HCT116 (cell line): ENCODE measurements at regions not wholly inside any gene's neighbourhood (a gene's known extent, or its start where the extent isn't known, plus 50 kb on each side); places are given as distances from the start of the nearest gene placed in this dataset.

Source experiments
- ATAC-seq: fragments of 200-7000 bp; cut with Tn5 transposase; 2 replicates; pipeline ENCODE4 v1.9.1; 2020; ENCODE audit warnings: mild to moderate bottlenecking, moderate library complexity
- BruUV-seq: library from RNA; stranded (reverse); fragments of 400-500 nt; replicated peaks from 2 replicates; lab custom pipeline; 2021; lab: Mats Ljungman, UMichigan
- CTCF ChIA-PET: fragments of 300-600 bp; sonication (Branson Sonifier 250); formaldehyde crosslinking; loops from one replicate; lab custom pipeline; 2021; ENCODE audit warnings: antibody characterized with exemption; lab: Charles Lee
- POLR2A ChIA-PET: fragments of 300-600, 350-600 bp; sonication (Branson Sonifier 250); formaldehyde crosslinking; loops from one replicate; lab custom pipeline; 2021; ENCODE audit warnings: antibody characterized with exemption; lab: Charles Lee
- RAD21 ChIA-PET, 2 experiments: fragments of 300-600 bp; sonication (Branson Sonifier 250); formaldehyde crosslinking; loops; one replicate each; lab custom pipeline; 2023; ENCODE audit warnings: low total read pairs in 2 of 2; ENCODE audit not compliant: uncharacterized antibody in 2 of 2, unreplicated experiment in 2 of 2, low non-redundant PET in 1 of 2; lab: Charles Lee
- DNase-seq: peaks from one replicate; pipeline ENCODE4 v3.0.0-alpha.2; 2010; ENCODE audit warnings: low read depth, low spot score
- H2AFZ ChIP-seq: fragments of 200-600 bp; shearing (Covaris generic), sonication (generic); 2 replicates; pipeline ENCODE4 v1.6.1; 2017; ENCODE audit warnings: low read depth, mixed run types, mixed read lengths, antibody characterized with exemption, low read length; ENCODE audit not compliant: poor library complexity, severe bottlenecking
- H3K27ac ChIP-seq: 2 replicates; pipeline ENCODE4 v1.5.1; 2012; ENCODE audit warnings: low read depth, low read length
- H3K27me3 ChIP-seq: fragments of 200-600 bp; sonication (generic); 2 replicates; pipeline ENCODE4 v1.6.1; 2016; ENCODE audit warnings: mixed run types, low read length, mixed read lengths; ENCODE audit not compliant: insufficient read depth
- H3K36me3 ChIP-seq, 2 experiments: fragments of 200-500 bp in 1 of 2; fragments of 200-600 bp in 1 of 2; sonication (Bioruptor generic) in 1 of 2; sonication (generic) in 1 of 2; 2 replicates each; pipeline versions ENCODE4 v1.5.1 to v1.6.1; 2014 to 2016; ENCODE audit warnings: low read length in 2 of 2, inconsistent platforms in 1 of 2, mixed read lengths in 1 of 2, mixed run types in 1 of 2; ENCODE audit not compliant: insufficient read depth in 2 of 2, control insufficient read depth in 1 of 2
- H3K4me1 ChIP-seq, 2 experiments: fragments of 200-600 bp in 1 of 2; sonication (generic) in 1 of 2; 2 replicates each; pipeline versions ENCODE4 v1.5.1 to v1.6.1; 2012 to 2017; ENCODE audit warnings: low read length in 2 of 2, inconsistent platforms in 1 of 2, mild to moderate bottlenecking in 1 of 2, mixed read lengths in 1 of 2, mixed run types in 1 of 2, moderate library complexity in 1 of 2; ENCODE audit not compliant: insufficient read depth in 2 of 2, control insufficient read depth in 1 of 2
- H3K4me2 ChIP-seq: fragments of 200-600 bp; sonication (generic); 2 replicates; pipeline ENCODE4 v1.6.1; 2017; ENCODE audit warnings: mixed run types, low read length, mixed read lengths
- H3K4me3 ChIP-seq, 2 experiments: fragments of 200-600 bp in 1 of 2; sonication (generic) in 1 of 2; replicated peaks in 1 of 2; 2 replicates each; pipeline ENCODE4 v1.5.1; 2011 to 2016; ENCODE audit warnings: low read length in 2 of 2, control low read depth in 1 of 2, low read depth in 1 of 2, mild to moderate bottlenecking in 1 of 2, mixed read lengths in 1 of 2, mixed run types in 1 of 2
- H3K79me2 ChIP-seq: fragments of 200-600 bp; sonication (generic); 2 replicates; pipeline ENCODE4 v1.6.1; 2017; ENCODE audit warnings: mild to moderate bottlenecking, mixed run types, low read length, moderate library complexity, mixed read lengths; ENCODE audit not compliant: insufficient read depth
- H3K9ac ChIP-seq: fragments of 200-600 bp; sonication (generic); 2 replicates; pipeline ENCODE4 v1.6.1; 2016; ENCODE audit warnings: low read length, mixed read lengths
- H3K9me2 ChIP-seq: fragments of 200-600 bp; sonication (generic), shearing (Covaris generic); 2 replicates; pipeline ENCODE4 v1.6.1; 2017; ENCODE audit warnings: mixed run types, mild to moderate bottlenecking, moderate library complexity; ENCODE audit not compliant: insufficient read depth
- H3K9me3 ChIP-seq, 2 experiments: fragments of 200-500 bp in 1 of 2; fragments of 200-600 bp in 1 of 2; sonication (Bioruptor generic) in 1 of 2; sonication (generic) in 1 of 2; 2 replicates each; pipeline ENCODE4 v1.6.1; 2014 to 2017; ENCODE audit warnings: low read length in 2 of 2, mixed read lengths in 2 of 2, inconsistent platforms in 1 of 2, low read depth in 1 of 2, mild to moderate bottlenecking in 1 of 2, mixed run types in 1 of 2, moderate library complexity in 1 of 2; ENCODE audit not compliant: control insufficient read depth in 1 of 2, insufficient read depth in 1 of 2
- H4K20me1 ChIP-seq: fragments of 200-600 bp; sonication (generic), shearing (Covaris generic); 2 replicates; pipeline ENCODE4 v1.6.1; 2017; ENCODE audit warnings: mixed run types, mild to moderate bottlenecking, moderate library complexity; ENCODE audit not compliant: insufficient read depth
- ATF3 ChIP-seq: IDR thresholded peaks from 2 replicates; pipeline ENCODE4 v1.6.1; 2012
- CBX3 ChIP-seq: IDR thresholded peaks from 2 replicates; pipeline ENCODE4 v1.6.1; 2012; ENCODE audit warnings: low read depth
- EGR1 ChIP-seq: IDR thresholded peaks from 2 replicates; pipeline ENCODE4 v1.6.1; 2012; ENCODE audit warnings: low read depth
- FOSL1 ChIP-seq: IDR thresholded peaks from 2 replicates; pipeline ENCODE4 v1.6.1; 2012; ENCODE audit warnings: low read depth
- JUND ChIP-seq: IDR thresholded peaks from 2 replicates; pipeline ENCODE4 v1.6.1; 2012
- POLR2A ChIP-seq: IDR thresholded peaks from 2 replicates; pipeline ENCODE4 v1.7.0; 2011; ENCODE audit warnings: borderline replicate concordance; ENCODE audit not compliant: insufficient read depth, insufficient read length; ENCODE audit errors: extremely low read depth
- POLR2AphosphoS5 ChIP-seq: IDR thresholded peaks from 2 replicates; pipeline ENCODE4 v1.6.1; 2011; ENCODE audit warnings: mild to moderate bottlenecking, low read depth, low read length, moderate library complexity
- SIN3A ChIP-seq: IDR thresholded peaks from 2 replicates; pipeline ENCODE4 v1.6.1; 2012; ENCODE audit warnings: low read depth
- SRF ChIP-seq: IDR thresholded peaks from 2 replicates; pipeline ENCODE4 v1.6.1; 2012; ENCODE audit warnings: low read depth
- YY1 ChIP-seq: IDR thresholded peaks from 2 replicates; pipeline ENCODE4 v1.6.1; 2011; ENCODE audit warnings: low read length, low read depth, moderate library complexity, mild to moderate bottlenecking; ENCODE audit not compliant: insufficient replicate concordance; ENCODE audit errors: extremely low read depth
- ZBTB33 ChIP-seq: IDR thresholded peaks from 2 replicates; pipeline ENCODE4 v1.6.1; 2011; ENCODE audit warnings: mild to moderate bottlenecking, low read length, moderate library complexity; ENCODE audit not compliant: insufficient replicate concordance; ENCODE audit errors: extremely low read depth
- intact Hi-C: fragments of 100-400 bp; cut with micrococcal nuclease; formaldehyde crosslinking; loops from 2 replicates; pipeline ENCODE4 v1.10.0; 2022

GRCh38 chr1:199751506-199751905 is 276.0 kb upstream of the NR5A2 start:
- Histone ChIP-seq H2AFZ (peak overlapping the region; percentile 7), H3K4me3 (no peak overlapping the region), H3K36me3 (no peaks in the 10 kb centered on the region), H3K9ac (no peak overlapping the region), H3K79me2 (no peaks in the 10 kb centered on the region), H3K27ac (no peak overlapping the region), H3K4me1 (no peaks in the 10 kb centered on the region), H4K20me1 (no peaks in the 10 kb centered on the region), H3K9me3 (no peaks in the 10 kb centered on the region), H3K9me2 (no peaks in the 10 kb centered on the region), H3K27me3 (no peaks in the 10 kb centered on the region), H3K4me2 (no peak overlapping the region)
- intact Hi-C loops = no loop called here
- no peak for TF ChIP-seq SIN3A
- no peak for TF ChIP-seq EGR1
- TF ChIP-seq ATF3 = no peak
- no peak for TF ChIP-seq YY1
- TF ChIP-seq SRF = no peak
- no peak for TF ChIP-seq POLR2AphosphoS5
- no peak for TF ChIP-seq JUND
- TF ChIP-seq ZBTB33 = no peak
- TF ChIP-seq POLR2A = no peak
- no peak for TF ChIP-seq FOSL1
- no peak for TF ChIP-seq CBX3
- CTCF ChIA-PET = no interaction called here
- POLR2A ChIA-PET = no interaction called here
- no peak for ATAC-seq
- BruUV-seq = no TSS peak
- RAD21 ChIA-PET = no interaction called here
- no peak for DNase-seq
